GM19240 (cell line): ENCODE measurements at regions not wholly inside any gene's neighbourhood (a gene's known extent, or its start where the extent isn't known, plus 50 kb on each side); places are given as distances from the start of the nearest gene placed in this dataset.
"Not testable (repeated sequence)": the region's sequence is repeated elsewhere in the genome, so short reads cannot be mapped to it uniquely, and the experiment has no call there.

ENCODE experiments used
- DNase-seq: peaks from one replicate; pipeline ENCODE4 v3.0.0; 2011; ENCODE audit warnings: low spot score; ENCODE audit not compliant: insufficient read length

DNA sequence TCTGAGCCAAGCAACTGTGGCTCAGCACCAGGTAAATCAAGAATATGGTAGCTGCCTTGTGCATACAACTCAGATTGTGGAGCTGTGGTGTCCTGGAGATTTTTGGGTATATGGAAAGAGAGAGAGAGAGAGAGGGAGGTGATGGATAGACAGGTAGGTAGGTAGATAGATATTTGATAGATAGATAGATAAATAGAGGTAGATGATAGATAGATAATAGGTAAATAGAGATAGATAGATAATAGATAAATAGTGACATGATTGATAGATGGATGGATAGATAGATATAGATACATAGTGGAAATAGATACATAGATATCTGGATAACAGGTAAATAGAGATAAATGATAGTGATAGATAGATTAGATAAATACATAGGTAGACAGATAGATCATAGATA, 206.3 kb downstream of the KLF6 start:
- no peak for DNase-seq

DNA sequence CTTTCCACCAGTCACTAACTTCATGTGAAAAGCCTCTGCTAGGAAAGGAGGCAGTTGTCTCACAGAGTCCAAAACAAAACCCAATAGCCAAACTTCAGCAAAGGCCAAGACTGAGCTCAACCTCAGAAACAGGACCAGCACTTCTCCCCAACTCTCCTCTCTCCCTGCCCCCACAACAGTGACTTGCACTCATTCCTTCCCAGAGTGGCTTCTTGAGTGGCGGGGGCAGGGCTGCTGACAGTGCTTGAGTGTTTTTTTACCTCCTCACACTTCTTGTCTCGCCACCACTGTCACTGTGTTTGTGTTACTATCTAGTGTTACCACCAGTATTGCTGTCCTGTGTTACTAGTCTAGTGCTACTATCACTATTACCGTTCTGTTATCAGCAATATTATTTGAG, 206.8 kb downstream of the KLF6 start:
- DNase-seq, result no peak

DNA sequence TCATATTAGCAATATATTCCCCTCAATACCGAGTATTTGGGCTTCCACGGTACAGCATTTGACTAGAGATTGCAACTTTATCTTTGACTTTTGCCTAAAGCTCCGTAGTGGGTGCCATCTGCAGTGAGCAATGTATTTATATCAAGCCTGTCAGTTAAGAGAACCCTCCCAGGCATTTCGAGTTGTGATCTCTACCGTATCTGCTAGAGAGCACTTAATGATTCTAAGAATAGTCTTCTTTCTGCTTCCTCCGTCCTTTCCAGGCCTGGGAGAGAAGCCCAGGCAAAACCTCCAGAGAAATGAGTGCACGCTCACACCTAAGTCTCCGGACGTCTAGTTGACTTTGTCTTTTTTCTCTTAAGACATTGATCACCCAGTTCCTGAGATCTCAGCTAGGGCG, 210.6 kb downstream of the KLF6 start:
- no peak for DNase-seq

DNA sequence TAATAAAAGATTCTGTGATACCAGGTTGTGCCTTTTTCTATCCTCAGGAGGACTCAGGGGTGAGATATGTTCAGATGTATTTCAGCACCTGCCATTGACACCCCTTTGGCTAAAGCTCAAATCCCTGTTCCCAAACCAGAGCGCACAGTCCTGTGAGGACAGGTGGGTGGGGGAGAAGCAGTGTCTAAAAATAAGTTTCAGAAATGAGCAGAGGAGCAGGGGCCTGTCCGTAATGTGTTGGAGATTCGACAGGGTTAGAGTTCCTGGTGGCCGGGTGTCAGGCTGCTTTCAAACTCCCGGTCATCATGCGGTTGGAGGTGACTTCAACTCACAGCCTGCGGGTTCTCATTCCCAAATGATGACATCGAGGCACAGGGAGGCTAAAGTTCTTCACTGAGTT, 211.5 kb downstream of the KLF6 start:
- no peak for DNase-seq

DNA sequence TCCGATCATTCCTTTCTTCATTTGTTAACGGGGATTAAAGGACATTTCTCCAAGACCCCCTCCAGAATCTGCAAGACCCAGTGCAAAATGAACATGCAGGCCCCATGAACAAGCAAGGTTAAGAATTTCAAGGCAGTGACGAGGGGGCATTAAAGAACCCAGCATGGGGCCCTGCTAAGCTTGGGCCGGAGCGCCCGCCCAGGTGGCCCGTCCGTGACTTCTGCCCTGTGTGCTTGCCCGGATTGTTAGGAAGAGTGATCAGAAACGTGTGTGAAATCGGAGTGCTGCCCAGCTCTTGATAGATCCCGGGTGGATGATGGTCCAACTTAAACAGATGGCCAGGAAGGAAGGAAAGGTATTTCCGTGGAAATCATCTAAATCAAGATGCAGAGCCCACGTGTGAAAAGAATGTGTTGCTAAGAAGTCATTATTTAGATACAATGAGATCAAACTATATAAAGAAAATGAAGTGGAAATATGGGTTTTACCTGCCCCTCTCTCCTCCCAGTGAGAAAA, 213.6 kb downstream of the KLF6 start:
- DNase-seq, result no peak

DNA sequence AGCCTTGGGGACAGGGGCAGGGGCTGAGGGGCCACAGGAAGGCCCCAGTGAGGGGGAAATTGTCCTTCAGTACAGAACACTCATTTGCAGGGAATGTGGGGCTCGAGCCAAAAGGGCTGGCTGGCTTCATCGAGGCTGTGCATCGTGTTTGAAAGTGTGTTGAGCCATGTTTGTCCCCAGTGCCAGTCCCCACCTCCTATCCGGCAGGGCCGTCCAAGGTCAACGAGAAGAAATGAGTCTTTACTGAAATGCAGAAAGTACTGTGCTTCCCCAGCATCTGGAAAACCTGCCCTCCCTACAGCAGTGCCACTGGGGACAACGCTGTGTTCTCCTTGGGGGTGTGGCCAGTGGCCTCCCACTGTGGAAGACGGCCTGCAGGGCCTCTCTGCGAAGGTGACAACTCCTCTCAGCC, 214.1 kb downstream of the KLF6 start:
- DNase-seq, result no peak

DNA sequence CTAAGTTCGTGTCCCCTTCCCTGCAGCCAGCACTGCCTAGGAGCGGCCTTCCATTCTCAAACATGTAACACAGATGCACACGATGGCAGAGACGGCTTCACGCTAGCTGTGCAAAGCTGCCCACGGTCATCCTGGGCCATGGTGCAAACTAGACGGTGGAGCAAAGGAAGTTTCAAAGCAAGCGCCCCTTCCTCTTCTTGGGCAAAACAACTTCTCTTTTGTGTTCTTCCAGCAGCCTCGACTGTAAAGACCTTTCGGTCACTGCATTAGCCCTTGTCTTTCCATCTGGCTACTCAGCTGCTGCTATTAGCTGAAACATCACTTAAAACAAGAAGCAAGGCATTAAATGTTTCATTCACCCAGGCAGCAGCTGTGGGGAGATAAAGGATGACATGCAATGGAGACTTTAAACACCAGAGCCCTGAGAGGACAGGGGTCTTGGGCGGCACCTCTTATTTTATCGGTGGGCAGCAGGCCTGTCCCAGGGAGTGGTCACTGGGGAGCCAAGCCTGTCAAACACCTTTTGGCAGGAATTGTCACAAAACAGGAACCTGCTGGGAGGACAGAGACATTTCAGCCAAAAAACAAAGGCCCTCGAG, 214.8 kb downstream of the KLF6 start:
- no peak for DNase-seq

DNA sequence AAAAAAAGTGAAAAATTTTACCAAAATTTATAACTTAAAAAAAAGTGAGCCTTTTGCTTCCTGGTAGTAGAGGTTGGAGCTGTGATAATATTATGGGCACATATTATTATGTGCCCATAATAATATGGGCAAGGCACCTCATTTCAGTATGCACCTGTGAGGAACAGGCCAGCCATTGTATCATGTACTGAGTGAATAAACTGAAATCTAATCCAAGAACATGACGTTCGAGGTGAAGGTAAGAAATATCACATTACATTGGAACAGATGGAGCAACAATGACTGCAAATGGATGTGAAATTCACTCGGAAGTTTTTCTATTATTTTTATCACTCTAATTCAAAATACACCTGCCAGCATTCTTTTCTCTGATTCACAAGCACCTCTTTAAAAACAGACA, 216.0 kb downstream of the KLF6 start:
- no peak for DNase-seq

DNA sequence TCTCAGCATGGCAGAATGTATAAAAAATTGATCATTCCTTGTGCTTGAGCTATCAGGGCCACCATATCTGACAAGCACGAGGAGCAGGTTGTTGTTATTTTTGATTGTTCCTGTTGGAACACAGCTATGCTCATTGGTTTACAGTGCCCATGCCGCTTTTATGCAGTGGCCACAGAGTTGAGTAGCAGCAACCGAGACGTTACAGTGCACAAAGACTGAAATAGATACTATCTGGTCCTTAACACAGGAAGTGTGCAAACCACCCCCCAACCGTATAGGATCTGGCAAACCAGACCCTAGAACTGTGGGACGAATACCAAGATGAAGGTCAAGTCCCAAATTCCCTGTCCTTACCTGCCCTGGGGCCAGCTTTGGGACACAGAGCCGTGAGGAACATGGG, 216.6 kb downstream of the KLF6 start:
- no peak for DNase-seq

DNA sequence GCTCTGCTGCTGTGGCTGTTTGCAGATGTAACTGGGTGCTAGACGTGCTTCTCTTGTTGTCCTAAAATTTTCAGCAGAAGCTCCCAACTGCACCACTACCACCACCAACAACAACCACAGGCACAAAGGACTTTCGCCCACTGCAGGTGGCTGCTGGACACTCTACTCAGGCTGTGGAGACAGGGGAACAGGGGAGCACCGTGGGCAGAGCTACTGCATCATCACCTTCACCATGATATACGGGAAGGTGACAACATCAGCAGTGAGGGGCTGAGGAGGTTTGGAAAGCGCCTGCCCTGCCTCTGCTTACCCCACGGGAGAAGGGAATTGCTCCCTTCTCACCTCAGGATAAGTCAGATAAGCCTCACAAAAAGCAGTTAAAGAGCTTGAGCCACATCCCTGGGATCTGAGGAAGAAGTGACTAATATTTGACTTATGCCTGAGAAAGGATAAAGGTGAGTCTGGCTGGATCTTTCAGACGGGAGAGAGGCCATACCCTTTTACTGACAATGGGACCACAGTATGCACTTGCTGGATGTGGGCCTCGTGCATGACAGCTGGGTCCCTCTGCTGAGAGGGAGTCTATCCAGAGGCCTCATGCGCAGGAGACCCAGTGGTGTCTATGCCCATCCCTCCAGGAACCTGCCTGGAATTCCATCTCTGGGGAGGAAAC, 217.6 kb downstream of the KLF6 start:
- DNase-seq, result no peak

DNA sequence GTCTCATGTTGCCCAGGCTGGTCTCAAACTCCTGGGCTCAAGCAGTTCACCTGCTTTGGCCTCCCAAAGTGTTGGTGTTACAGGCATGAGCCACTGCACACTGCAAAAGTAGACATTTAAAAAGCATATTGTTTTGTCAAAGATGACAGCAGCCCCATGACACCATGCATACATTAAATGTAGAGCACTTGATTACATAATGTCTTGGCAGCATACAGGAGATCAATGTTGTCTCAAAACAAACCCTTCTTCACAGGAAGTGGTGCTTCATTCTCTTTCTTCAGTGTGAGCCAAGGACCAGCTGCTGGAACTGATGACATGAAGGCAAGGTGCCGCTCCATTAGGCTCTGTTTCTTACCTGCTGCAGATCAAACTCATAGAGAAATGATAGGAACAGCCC, 218.4 kb downstream of the KLF6 start:
- no peak for DNase-seq

DNA sequence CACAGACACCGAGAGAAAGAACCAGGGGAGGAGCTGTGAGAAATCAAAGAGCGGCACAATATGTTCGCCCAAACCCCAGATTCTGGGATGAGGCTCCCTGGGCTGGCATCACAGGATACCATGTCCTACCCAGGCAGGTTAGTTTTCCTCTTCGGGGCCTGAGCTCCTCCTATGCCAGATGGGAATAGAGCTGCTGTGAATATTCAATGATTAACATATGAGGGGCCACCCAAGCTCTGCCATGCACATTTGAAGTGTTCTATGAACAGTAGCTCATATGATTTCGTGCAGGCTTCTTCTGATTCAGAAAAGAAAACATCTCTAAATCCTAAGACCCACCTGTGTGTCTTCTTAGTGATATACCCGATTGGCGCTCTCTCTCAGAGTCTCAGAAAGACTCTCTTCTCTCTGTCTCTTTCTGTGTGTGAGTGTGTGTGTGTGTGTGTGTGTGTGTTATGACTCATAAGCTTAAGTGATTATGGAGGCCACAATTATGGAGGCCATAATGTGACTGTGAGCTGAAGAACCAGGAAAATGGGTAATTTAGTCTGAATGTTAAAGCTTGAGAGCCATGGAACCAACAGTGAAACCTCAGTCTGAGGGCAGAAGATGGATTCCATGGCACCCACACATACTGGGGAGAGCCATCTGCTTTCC, 220.5 kb downstream of the KLF6 start:
- DNase-seq, result no peak

DNA sequence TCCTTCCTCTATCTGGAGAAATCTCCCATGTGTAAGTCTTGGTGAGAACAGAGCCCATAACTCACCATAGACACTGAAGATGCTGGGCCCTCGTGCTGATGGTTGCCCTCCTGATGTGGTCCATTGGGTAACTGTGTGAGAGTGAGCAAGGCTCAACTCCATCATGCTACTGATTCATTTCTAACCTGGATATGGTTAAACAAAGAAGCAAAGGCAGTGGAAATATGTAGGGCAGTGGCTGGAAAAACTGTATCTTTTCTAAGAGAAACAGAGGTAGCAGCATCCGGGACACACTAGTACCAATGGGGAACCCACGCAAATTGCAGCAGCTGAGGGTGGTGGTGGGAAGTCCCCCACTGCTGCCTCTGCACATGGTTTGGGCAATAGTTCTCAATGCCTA, 221.7 kb downstream of the KLF6 start:
- DNase-seq, result no peak

DNA sequence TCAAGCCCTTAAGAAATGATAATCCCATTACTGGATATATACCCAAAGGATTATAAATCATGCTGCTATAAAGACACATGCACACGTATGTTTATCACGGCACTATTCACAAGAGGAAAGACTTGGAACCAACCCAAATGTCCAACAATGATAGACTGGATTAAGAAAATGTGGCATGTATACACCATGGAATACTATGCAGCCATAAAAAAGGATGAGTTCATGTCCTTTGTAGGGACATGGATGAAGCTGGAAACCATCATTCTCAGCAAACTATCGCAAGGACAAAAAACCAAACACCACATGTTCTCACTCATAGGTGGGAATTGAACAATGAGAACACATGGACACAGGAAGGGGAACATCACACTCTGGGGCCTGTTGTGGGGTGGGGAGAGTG, 224.4 kb downstream of the KLF6 start:
- DNase-seq, result not testable (repeated sequence)

DNA sequence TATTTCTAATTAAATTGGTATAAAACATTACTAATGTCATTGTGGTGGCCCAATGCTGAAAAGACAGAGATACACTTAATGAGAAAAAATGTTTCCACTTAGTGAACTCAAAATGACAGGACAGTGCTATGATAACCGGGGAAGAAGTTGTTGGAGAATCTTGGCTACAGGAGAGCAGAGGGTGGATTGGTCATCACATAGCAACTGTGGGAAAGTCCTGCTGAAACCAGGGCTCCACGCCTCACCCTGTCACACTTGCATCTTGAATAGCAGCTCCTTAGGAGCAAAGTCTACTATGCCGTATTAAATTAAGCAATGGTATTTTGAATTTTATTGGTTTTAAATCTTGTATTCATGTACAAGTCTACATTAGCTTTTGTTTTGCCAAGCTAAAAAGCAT, 225.5 kb downstream of the KLF6 start:
- no peak for DNase-seq

DNA sequence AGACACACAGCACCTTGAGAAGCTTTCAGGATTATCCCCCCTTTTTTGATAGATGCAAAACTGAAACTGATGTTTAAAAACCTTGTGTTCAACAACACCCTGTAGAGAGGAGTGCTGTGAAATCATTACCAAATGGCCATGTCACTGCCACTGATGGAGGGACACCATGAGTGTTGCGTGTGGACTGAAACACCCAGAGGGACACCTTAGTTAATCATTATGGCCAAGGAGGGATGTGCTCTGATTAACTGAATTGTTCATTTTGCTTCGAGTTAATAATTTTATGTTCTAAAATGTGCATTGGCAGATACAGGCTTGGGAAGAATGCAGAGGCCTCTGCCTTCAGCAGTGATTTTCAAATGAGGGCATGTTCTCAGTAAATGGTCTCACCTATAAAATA, 226.0 kb downstream of the KLF6 start:
- no peak for DNase-seq

DNA sequence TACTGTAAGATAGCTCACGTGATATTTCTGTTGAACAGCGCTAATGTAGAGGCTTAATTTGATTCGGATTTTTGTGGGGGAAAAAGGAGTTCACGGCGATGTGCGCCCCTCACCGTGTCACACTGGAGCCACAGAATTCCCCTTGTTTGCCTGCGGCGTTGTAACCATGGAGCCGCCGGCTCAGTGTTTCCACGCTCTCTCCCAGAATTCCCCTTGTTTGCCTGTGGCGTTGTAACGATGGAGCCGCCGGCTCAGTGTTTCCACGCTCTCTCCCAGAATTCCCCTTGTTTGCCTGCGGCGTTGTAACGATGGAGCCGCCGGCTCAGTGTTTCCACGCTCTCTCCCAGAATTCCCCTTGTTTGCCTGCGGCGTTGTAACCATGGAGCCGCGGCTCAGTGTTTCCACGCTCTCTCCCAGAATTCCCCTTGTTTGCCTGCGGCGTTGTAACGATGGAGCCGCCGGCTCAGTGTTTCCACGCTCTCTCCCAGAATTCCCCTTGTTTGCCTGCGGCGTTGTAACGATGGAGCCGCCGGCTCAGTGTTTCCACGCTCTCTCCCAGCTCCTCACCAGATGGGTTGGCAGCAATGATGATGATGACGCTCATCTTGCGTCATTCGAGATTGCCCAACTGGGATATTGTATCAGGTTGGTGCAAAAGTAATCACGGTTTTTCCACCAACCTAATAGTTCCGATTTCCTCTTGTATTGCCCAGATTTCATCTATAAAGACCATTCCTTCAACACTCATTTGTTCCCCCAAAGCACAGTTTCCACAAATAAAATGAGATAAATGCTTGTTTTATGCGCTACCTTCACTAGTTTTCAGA, 228.6 kb downstream of the KLF6 start:
- DNase-seq, result not testable (repeated sequence)

DNA sequence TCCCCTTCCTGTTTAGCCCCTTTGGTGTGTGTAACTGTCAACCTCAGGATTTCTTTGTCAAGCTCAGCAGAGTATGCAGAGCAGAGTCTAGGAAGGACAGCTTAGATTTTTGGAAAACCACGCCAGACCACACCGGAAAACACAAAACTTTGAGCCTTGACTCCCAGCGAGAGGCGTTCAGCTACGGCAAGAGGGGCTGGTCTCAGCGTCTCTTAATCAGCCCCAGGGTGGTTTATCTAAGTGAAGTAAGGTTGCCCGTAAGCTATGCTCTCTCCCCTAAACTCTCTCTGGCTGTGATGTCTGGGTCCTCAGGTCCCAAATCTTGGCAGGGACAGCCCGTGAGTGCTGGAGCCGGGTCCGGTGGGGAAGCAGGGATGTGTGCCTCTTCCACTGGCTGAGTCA, 230.9 kb downstream of the KLF6 start:
- DNase-seq, result no peak

DNA sequence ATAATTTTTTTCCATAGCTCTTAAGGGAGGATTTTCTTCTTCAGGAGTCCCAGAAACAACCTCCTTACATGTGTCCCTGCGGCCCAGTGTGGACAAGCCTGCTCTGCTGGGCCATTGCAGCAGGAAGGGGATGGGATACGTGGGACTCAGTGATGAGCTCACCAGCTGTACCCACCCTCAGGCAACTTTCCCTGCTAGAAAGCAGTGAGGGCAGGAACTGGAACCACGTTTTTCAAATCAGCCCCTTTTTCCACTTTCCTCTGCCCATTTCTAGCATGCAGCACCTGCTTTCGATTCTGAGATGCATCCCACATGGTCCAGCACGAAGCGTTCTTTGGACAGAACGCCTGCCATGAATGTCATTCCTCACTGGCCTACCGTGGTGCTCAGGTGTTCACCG, 232.7 kb downstream of the KLF6 start:
- DNase-seq, result no peak

DNA sequence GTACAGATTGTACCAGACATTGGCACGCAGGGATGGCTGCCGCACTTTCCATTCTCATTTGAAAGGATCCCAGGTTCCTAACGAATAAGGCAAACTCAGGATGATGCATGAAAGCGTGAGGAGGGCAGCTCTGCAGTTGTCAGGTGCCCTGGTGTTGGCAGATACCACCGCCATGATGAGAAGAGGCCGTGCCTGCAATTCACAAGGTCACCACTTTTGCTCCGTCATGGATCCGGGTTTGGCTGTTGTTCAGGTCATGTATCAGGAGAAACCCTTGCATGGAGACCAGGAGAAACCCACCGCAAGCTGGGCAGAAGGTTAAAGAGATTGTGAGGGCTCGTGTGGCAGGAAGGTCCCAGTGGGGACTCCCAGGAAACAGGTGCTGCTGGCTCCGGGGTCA, 233.2 kb downstream of the KLF6 start:
- DNase-seq, result no peak

DNA sequence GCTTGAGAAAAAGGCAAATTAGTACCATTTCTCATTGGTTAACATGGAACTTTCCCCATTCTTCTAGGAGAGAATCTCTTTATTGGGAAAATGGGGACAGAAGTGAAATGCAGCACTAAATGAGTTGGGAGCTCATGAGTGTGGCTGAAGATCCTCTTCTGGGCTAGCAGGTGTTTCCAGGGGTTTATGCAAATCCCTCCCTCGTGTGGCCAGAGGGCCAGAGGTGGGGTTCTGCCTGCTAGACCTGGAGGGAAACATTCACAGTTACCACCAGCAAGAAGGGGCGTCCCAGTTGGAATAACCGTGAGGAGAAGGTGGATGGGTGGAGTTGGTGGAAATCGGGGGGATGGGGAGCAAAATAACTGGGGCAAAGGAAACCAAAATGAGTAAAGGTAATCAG, 235.9 kb downstream of the KLF6 start:
- no peak for DNase-seq

DNA sequence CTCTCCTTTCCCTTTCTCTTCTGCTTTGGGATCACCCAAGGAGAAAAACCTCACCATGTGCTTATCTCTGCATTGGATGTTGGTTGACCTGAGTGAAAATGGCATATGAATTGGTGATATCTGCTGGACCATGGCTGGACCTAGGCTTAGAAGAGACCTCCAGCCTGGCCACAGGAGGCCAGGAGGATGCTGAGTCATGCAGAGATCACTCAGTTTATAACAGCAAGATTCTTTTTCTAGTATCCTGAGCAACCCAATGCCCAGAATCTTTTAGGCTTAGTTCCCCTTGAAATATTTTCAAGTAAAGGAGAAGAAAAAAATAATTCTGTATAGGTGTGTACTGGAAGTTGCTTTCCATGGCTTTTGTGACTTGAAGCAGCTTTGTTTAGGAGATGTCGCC, 236.3 kb downstream of the KLF6 start:
- DNase-seq, result no peak
